B cell (primary cell): ENCODE measurements at regions not wholly inside any gene's neighbourhood (a gene's known extent, or its start where the extent isn't known, plus 50 kb on each side); places are given as distances from the start of the nearest gene placed in this dataset.

Experiments used
- EZH2 ChIP-seq: IDR thresholded peaks from 2 replicates; pipeline ENCODE4 v1.6.1; 2012; ENCODE audit warnings: borderline replicate concordance, low read depth, mild to moderate bottlenecking, moderate library complexity, low read length; ENCODE audit not compliant: insufficient read depth, poor library complexity, severe bottlenecking
- TF ChIP-seq, protein P1 (sequence below): fragments of 200-600 bp; IDR thresholded peaks from one replicate; pipeline ENCODE4 v1.8.0; 2022; ENCODE audit warnings: antibody characterized with exemption, mild to moderate bottlenecking

GRCh38 chr5:23742701-23743100, 235.3 kb downstream of the PRDM9 start:
- no peak for TF ChIP-seq EZH2
- TF ChIP-seq, protein P1, sequence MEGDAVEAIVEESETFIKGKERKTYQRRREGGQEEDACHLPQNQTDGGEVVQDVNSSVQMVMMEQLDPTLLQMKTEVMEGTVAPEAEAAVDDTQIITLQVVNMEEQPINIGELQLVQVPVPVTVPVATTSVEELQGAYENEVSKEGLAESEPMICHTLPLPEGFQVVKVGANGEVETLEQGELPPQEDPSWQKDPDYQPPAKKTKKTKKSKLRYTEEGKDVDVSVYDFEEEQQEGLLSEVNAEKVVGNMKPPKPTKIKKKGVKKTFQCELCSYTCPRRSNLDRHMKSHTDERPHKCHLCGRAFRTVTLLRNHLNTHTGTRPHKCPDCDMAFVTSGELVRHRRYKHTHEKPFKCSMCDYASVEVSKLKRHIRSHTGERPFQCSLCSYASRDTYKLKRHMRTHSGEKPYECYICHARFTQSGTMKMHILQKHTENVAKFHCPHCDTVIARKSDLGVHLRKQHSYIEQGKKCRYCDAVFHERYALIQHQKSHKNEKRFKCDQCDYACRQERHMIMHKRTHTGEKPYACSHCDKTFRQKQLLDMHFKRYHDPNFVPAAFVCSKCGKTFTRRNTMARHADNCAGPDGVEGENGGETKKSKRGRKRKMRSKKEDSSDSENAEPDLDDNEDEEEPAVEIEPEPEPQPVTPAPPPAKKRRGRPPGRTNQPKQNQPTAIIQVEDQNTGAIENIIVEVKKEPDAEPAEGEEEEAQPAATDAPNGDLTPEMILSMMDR: no peak
